ENCODE measurements at regions not wholly inside any gene's neighbourhood (a gene's known extent, or its start where the extent isn't known, plus 50 kb on each side); places are given as distances from the start of the nearest gene placed in this dataset.
"Not testable (repeated sequence)": the region's sequence is repeated elsewhere in the genome, so short reads cannot be mapped to it uniquely, and the experiment has no call there.

DNA sequence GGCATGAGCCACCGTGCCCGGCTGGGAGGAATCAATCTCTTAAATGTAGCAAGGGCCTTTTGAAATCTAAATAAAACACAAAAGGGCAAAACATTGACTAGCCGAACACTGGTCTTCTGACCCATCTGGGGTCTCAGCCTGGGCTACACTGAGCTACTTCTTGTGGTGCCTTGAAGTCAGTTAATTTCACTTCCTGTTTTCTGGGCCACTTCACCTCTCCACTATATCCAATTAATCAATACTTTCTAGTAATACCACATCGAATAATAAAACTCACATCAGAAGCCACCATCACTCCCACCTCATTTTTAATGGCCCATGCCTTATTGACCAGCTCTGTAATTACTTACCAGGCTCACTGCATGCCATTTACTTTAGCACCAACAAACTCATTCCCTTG lies 138.0 kb upstream of the SAMSN1 start:
- no peak for DNase-seq (ENCODE audit: low read depth in 3 of 3)

DNA sequence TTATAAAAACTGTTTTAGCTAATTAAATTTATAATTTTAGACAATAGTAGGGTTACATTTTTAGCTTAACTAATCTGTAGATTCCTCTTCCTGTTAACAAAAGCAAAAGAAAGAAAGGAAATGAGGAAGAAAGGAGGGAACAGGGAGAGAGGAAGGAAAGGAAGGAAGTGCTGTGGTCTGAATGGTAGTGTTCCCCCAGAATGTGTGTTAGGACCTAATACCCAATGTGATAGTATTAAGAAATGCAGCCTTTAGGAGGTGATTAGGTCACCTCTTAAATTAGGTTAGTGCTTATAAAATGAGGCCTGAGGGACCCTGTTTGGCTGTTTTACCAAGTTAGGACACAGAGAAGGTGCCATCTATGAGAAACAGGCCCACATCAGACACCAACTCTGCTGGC lies 136.9 kb upstream of the SAMSN1 start:
- DNase-seq (ENCODE audit: low read depth in 3 of 3) = no peak

DNA sequence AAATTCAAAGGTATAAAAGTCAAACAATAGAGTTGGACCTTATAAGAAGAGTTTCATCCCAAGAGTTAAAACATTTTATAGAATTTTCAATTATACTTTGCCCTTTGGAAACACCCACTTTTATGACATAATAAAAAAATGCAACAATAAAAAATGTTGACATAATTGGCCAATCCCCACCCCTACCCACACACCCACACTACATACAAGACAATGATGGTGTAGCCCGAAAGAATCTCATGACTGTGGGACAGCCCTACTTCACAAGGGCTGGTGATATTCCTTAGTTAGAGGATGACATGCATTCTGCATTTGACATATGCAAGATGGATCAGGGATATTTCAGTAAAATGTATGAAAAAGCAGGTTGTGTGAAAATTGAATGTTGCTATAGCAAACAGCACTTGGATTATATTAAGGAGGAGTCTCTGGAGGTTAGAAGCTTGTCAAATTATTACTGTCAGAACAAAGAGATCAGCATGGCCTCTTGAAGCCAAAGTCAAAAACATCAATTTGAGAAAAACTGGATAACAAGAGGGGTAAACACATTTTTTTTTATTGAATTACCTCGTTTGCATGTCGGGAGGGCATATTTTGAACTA lies 133.0 kb upstream of the SAMSN1 start:
- no peak for DNase-seq (ENCODE audit: low read depth in 3 of 3)

DNA sequence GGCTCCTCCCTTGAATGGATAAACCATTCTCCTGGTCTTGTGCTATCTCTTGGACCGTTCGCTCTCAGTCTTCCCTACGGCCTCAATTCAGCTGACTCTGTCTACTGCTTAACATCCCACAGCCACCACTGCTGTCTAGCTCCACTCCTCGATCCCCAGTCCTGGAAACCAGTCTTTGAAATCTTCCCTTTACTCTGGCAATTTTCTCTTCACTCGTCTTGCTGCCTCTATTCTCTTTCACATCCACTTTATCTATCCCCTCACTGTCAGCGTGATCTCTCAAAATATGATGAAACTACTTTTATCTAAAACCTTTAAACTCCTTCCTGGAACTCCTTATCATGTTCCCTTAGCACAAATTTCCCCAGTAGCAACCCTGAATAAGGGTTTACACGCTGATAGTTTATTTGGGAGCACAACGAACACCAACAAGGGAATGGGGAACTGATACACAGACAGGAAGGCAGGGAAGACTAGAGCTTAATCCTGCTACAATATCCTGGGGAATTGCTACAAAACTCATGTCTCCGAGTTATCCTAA lies 131.6 kb upstream of the SAMSN1 start:
- DNase-seq (ENCODE audit: low read depth in 3 of 3) = no peak

DNA sequence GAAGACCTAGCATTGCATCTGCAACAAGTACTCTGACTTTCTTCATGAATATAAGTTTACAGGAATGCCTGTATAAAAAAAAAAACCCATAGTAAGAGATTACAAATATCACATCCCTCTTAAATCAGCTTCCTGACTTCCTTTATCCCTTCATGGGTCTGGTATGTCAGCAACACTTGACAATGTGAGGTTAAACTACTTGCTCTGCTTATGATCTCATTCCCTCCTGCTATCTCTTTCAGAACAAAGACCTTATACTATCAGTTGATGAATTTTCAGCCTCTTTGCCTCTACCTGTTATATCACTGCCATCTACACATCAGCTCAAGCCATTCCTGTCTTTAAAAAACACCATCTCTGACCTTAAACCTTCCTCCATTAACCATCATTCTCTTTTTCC lies 130.9 kb upstream of the SAMSN1 start:
- no peak for DNase-seq (ENCODE audit: low read depth in 3 of 3)

DNA sequence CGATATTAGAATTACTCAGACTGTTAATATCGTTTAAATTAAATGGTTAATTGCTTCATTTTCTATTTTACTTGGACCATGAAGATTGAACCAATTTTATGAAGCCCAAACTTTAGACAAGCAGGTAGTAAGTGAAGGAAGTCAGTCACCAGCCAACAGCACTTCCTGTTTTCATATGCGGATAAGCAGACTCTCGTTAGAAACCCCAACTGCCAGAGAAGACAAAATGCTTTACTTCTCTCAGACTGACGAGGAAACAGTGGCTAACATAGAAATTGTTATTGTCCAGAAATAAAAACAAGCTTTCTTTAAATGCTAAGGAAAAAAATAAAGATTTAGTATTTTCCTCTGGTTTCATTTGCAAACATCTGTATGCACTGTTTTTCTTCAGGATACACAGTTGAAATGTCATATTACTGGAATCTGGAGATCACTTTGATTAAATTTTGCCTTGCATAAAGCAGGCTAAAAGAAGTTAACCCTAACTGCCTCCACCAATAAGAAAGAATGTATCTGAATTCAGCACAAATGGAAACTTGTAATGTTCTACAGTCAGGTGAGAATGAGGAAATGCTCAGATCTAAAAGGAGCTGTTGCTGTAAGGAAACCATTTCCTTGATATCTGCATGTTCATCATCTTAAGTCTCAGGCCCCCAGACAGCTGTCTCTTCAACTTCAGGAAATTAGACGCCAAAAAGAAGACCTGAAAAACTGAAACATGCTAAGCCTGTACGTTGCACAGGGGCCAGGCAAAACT lies 129.8 kb upstream of the SAMSN1 start:
- no peak for DNase-seq (ENCODE audit: low read depth in 3 of 3)

DNA sequence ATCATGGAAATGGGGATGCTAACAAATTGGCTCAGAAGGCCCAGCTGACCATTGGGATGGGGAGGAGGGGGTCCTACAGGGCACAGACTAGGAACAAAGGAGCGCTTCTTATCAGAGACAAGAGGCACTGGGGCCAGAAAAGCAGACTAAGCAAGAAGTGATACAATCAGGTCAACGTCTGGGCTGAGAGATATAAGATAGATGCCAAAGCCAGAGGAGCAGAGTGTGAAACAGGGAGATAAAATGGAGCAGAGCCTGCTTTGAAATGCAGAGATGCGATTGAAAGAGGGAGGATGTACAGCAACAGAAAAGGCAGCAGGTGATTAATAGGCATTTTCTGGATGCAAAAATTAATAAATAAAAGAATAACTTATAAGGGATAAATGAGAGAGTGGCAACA lies 127.5 kb upstream of the SAMSN1 start:
- DNase-seq (ENCODE audit: low read depth in 3 of 3) = no peak

DNA sequence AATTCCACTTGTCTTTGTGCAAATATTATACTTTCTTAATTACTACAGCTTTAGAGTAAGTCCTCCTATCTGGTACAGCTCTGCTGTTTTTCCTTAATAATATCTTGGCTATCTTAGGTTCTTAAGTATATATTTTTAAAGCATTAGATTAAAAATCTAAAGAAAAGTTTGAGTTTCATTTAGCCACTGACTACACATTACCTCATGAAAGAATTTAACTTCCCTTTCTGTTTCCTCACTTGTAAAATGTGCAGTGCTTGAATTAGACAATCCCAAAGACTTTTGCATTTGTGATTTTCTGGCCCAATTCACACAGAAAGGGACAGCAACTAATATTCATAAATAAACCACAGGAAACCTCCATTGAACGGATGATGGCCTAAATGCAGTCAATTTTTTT lies 126.4 kb upstream of the SAMSN1 start:
- DNase-seq (ENCODE audit: low read depth in 3 of 3) = no peak

DNA sequence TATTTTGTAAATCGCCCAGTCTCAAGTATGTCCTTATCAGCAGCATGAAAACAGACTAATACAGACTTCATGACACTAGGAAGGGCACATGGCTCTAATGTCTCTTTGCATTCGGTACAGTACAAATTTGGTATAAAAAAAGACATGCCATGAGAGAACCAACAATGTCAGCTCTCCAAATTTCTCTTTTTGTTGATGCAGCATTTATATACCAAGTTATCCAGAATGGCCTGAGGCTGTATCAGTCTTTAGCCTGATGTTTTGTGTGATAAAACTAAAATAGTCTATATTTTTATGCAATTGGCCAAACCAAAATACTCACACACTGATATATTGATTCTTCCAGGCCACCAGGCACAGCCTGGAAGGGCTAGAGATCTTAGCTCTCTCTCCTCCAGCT lies 124.3 kb upstream of the SAMSN1 start:
- DNase-seq (ENCODE audit: low read depth in 3 of 3) = no peak

DNA sequence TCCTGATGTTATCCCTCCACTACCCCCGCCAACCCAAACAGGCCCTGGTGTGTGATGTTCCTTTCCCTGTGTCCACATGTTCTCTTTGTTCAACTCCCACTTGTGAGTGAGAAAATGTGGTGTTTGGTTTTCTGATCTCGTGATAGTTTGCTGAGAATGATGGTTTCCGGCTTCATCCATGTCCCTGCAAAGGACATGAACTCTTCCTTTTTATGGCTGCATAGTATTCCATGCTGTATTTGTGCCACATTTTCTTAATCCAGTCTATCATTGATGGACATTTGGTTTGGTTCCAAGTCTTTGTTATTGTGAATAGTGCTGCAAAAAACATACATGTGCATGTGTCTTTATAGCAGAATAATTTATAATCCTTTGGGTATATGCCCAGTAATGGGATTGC lies 123.0 kb upstream of the SAMSN1 start:
- DNase-seq (ENCODE audit: low read depth in 3 of 3) = not testable (repeated sequence)

DNA sequence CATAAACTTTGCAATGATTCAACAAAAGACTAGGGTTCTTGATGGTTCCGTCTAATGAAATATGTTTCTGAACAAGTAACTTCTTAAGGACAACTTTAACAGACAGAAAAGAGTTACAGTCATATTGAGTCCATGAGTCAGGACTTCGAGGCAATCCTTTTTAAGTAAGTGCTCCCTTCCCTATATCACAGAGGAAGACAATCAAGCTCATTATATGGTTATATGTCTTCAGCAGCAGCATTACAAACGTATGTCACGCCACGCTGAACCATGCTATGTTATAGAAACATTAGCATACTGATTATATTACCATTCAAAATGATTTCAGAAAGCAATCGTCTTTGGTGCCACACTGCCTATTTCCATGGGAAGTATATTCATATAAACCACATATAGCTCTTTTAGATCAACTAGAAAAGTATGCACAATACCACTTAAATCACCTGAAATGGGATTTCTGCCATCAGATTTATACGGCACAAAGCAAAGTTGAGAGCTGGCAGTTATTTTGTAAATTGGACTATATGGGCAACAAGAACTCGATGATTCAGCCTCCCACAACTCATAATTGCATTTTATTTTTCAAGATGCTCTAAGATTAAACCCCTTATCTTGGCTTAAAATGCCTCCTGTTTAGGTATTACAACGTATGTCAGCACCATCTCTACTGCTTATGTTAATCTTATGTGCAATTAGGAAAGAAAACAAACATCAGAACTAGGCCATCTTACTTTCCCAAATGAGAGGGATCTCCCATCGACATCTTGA lies 111.3 kb upstream of the SAMSN1 start:
- DNase-seq (ENCODE audit: low read depth in 3 of 3) = no peak

DNA sequence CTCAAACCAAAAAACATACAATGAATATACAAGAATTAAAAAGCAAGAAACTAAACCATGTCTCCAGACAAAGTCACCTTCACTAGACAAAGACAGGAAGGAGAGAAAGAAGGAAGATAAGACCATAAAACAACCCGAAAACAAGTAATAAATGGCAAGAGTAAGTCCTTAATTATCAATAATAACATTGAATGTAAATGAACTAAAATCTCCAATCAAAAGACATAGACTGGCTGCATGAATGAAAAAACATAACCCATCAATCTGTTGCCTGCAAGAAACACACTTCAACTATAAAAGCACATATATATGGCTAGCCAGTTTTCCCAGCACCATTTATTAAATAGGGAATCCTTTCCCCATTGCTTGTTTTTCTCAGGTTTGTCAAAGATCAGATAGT lies 100.8 kb upstream of the SAMSN1 start:
- no peak for DNase-seq (ENCODE audit: low read depth in 3 of 3)

DNA sequence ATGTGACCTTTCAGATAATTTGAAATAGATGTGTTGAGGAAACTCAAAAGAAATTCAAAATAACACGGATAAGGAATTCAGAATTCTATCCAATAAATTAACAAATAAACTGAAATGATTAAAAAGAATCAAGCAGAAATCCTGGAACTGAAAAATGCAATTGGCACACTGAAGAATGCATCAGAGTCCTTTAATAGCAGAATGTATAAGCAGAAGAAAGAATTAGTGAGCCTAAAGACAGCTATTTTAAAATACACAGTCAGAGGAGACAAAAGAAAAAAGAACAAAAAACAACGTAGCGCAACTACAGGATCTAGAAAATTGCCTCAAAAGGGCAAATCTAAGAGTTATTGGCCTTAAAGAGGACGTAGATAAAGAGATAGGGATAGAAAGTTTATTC lies 99.6 kb upstream of the SAMSN1 start:
- DNase-seq (ENCODE audit: low read depth in 3 of 3) = no peak

DNA sequence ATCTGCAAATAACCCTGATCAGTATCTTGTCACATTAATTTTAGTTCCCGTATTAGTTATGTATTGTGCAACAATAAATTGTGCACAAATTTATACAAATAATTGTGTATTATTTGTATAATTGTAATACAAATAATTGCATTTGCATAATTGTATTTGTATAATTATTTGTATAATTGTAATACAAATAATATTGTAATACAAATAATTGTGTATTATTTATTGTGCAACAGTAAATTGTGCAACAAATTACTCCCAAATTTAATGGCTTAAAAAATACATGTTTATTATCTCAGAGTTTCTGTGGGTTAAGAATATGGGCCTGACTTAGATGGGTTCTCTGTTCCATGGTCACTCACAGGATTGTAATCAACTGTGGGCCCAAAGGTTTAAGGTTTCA lies 86.2 kb upstream of the SAMSN1 start:
- no peak for DNase-seq (ENCODE audit: low read depth in 3 of 3)

DNA sequence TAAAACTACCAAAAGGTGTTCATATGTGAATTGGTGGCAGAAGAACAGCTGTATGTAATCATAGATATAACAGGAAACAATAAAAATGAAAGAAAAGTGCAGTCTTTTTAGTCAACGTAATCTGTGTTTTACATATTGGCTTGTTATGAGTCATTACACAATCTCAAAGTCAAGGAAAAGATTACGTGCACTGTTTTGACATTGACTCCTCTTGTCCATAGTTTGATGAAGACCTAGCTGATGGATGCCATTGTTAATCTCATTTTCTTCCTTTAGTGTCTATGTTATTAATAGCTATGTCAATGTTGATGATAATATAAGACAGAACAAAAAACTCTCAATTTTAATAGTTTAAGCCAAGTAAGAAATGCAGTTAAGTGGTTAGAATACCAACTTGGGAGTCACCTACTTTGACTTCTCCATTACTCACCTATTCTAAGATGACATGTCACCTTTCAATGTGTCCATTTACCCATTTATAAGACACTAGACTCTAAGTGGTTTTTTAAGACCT lies 84.5 kb upstream of the SAMSN1 start:
- DNase-seq (ENCODE audit: low read depth in 3 of 3) = no peak

DNA sequence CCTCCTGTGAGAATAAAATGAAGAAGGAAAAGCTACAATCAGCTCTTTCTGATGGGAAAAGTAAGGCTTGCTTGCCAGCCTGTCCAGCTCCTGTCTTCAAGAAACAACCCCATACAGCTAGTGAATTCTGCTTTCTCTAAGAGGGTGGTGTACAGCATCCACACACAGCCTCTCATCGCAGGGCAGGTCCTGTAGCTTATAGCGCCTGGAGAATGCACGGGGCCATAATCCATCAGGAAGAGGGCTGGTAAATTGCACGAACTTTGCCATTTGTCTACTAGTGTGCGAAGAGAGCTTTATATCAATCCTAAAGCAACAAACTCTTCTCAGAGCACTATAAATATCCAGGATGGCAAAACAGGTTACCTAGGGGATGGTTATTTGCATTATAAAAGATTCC lies 83.3 kb upstream of the SAMSN1 start:
- no peak for DNase-seq (ENCODE audit: low read depth in 3 of 3)

DNA sequence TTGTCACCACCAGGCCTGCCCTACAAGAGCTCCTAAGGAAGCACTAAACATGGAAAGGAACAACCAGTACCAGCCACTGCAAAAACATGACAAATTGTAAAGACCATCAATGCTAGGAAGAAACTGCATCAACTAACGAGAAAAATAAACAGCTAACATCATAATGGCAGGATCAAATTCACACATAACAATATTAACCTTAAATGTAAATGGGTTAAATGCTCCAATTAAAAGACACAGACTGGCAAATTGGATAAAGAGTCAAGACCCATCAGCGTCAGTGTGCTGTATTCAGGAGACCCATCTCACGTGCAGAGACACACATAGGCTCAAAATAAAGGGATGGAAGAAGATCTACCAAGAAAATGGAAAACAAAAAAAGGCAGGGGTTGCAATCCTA lies 77.0 kb upstream of the SAMSN1 start:
- not testable (repeated sequence) for DNase-seq (ENCODE audit: low read depth in 3 of 3)

DNA sequence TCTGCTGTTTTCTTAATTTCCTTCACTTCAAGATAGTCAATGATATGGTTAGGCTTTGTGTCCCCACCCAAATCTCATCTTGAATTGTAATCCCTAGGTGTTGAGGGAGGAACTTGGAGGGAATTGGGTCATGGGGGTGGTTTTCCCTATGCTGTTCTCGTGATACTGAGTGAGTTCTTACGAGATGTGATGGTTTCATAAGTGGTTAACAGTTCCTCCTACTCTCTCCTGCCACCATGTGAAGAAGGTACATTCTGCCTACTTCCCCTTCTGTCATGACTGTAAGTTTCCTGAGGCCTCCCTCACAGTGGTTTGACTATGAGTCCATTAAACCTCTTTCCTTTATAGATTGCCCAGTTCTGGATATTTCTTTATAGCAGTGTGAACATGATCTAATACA lies 74.0 kb upstream of the SAMSN1 start:
- DNase-seq (ENCODE audit: low read depth in 3 of 3) = no peak

DNA sequence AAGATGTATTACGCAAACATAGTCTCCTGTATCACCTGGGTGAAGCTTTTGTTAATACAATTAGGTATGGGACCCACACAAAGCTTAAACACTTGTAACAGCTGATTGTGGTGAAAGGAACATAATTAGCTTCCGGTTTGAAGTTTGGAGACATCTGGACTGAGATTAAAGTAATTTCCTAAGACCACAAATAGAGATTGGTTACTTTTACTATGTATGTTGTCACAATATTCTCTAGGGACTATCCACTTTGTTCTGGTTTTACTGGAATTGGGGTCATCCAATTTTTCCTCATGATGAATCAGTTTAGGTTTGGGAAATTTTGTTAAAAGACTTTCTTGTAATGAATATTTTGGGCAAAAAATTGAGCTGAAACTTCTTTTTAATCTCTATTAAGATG lies 71.8 kb upstream of the SAMSN1 start:
- no peak for DNase-seq (ENCODE audit: low read depth in 3 of 3)

DNA sequence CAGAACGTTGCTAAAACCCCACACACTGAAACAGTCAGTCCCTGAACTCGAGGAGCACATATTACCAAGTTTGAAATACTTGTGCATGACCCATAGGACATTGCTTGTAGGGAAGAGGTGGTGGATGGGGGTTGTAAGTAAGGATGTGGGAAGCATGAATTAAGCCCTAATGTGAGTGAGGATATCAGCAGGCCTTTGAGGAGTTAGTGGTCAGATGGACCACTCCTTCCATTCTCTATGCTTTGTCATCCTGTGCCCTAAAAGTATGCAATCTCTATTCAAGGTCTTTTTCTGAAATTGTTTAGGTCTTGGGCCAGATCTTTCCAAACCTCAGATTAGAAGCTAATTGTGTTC lies 70.9 kb upstream of the SAMSN1 start:
- DNase-seq (ENCODE audit: low read depth in 3 of 3) = no peak

DNA sequence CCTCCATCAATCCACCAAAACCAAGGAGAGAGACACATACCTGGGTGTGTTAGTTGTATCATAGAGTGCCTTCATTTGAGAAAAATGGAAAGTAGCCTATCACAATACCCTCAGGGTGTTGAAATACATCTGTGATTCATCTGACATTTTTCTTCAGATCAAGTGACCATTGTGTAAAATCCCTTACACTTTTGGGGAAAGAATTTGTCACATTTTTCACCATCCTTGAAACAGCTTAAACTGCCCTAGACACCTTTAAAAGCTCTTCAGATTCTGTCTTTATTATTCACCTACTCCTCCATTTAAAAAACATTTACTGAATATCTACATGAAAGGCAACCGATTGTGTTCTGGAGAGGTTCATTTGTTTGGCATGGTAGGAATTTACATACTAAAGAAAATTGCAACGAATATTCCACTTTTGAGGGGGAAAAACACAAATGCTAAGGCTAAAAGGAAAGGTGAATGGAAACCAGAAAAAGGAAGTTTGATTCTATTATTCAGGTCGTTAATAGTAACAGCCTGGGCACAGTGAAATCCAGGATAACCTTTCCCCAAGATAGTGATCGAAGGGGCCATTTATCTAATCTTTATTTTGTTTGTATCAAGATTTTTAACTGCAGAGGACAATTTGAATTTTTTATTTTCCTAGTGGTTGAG lies 70.4 kb upstream of the SAMSN1 start:
- DNase-seq (ENCODE audit: low read depth in 3 of 3) = no peak

DNA sequence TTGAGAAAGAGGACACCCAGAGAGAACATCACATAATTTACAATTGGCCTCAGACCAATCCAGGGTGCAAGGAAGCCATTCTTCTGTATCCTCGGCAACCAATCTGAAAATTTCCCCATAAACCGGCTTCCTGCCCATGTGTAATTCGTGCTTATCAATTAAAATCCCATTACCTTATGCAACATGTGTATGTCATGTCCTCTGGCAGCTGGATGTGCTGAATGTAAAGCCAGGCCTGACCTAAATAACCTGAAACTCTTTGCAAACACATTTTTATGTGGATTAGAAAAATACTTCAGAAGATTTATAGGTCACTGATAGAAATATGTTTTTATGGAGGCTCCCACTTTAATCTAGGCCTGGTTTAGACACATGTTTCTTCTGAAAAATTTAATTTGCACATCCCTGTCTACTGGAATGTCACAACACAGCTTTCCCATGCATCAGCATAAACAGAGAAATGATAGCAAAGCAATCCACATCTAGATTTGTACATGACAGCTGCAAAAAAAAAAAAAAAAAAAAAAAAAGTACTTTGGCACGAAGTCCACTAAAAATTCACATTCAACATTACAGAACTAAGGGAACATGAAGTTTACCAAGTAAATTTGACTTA lies 69.4 kb upstream of the SAMSN1 start:
- DNase-seq (ENCODE audit: low read depth in 3 of 3) = no peak
